NAMALWA (cell line): ENCODE measurements at regions not wholly inside any gene's neighbourhood (a gene's known extent, or its start where the extent isn't known, plus 50 kb on each side); places are given as distances from the start of the nearest gene placed in this dataset.
"Not testable (repeated sequence)": the region's sequence is repeated elsewhere in the genome, so short reads cannot be mapped to it uniquely, and the experiment has no call there.

ENCODE experiments used
- DNase-seq: peaks from one replicate; pipeline ENCODE4 v3.0.0-alpha.2; 2015; ENCODE audit warnings: low spot score

GRCh38 chr3:72080800-72081199 lies 295.9 kb upstream of the PROK2 start:
- DNase-seq = no peak

DNA sequence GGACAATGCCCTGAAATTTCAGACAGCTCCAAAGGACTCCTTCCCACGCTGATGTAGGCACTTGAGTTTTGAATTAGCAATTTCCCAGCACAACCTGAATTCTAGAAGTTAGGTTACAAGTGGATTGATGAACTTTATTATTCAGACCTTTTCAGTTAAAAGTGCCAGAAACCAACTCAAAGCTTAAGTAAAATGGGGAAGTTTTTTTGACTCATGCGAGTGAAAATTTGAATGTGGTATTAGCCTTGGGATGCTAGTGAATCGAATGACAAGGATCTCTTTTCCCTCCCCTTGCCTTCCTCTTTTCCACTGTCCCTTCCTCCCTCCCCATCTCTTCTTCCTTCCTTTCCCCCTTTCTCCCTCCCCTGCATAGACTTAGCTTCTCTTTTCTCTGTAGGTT lies 295.1 kb upstream of the PROK2 start:
- peak; percentile 16 for DNase-seq

DNA sequence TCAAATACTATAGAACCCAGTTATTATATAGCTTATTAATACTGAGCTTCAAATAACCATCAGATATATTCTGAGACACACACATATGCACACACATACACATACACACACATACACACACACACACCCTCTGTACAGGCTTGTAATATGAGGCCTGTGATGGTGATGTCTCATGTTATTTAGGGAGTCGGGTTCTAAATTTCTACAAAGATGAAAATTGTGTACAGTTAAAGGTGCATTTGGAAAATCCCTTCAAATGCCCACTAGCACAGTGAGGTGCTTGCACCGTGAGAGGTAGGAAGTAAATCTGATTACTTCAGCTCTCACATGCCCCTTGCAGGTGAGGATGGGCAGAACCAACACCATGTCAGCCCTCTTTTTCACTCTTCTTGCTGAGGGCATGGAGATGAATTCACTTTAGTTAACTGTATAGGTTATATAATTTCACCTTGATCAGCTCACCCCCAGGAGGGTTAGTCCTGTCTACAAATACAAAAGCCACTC lies 294.5 kb upstream of the PROK2 start:
- DNase-seq = no peak

- DNase-seq = peak; percentile 38
Measured at GRCh38 chr3:72078676-72079368, 293.9 kb upstream of the PROK2 start.

GRCh38 chr3:72077473-72078259 lies 292.7 kb upstream of the PROK2 start:
- peak; percentile 64 for DNase-seq

GRCh38 chr3:72075848-72076247 lies 290.9 kb upstream of the PROK2 start:
- DNase-seq = not testable (repeated sequence)

- DNase-seq = no peak
Measured at GRCh38 chr3:72071624-72072023, 286.7 kb upstream of the PROK2 start.

DNA sequence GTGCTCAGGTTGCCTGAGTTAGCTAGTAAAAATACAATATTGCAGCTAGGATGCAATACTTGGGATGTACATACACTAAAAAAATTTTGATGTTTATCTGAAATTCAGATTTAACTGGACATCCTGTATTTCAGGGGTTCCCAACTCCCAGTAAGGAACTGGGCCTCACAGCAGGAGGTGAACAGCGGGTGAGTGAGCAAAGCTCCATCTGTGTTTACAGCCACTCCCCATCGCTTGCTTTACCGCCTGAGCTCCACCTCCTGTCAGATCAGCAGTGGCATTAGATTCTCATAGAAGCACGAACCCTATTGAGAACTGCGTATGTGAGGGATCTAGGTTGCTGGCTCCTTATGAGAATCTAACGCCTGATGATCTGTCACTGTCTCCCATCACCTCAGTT lies 285.1 kb upstream of the PROK2 start:
- DNase-seq = no peak

DNA sequence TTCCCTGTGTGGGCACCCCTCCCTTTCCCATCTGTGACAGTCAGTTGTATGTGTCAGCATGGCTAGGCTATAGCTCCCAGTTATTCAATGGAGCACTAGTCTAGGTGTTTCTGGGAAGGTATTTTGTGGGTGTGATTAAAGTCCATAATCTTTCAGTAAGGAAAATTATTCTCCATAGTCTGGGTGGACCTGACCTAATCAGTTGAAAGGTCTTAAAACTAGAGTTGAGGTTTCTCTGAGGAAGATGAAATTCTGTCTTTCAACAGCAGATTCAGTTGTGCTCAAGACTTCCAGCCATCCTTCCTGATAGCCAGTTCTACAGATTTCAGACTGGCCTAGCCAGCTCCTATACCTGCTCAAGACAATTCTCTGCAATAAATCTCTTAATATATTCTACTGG lies 284.6 kb upstream of the PROK2 start:
- DNase-seq = no peak

- DNase-seq = no peak
Measured at GRCh38 chr3:72068621-72069020, 283.7 kb upstream of the PROK2 start.

DNA sequence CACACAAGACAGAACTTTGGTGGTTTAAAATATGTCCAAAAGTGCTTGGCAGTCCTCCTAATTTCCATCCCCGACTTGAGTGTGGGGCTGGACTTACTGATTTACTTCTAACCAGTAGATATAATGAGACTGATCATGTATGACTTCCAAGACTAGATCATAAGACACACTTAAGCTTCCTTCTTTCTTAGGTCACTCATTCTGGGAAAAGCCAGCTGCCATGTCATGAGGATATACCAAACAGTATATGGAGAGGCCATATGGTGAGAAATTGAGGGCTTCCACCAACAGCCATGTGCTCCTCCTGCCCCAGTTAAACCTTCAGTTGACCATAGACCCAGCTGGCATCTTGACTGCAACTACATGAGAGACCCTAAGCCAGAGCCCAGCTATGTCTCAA lies 282.8 kb upstream of the PROK2 start:
- no peak for DNase-seq

DNA sequence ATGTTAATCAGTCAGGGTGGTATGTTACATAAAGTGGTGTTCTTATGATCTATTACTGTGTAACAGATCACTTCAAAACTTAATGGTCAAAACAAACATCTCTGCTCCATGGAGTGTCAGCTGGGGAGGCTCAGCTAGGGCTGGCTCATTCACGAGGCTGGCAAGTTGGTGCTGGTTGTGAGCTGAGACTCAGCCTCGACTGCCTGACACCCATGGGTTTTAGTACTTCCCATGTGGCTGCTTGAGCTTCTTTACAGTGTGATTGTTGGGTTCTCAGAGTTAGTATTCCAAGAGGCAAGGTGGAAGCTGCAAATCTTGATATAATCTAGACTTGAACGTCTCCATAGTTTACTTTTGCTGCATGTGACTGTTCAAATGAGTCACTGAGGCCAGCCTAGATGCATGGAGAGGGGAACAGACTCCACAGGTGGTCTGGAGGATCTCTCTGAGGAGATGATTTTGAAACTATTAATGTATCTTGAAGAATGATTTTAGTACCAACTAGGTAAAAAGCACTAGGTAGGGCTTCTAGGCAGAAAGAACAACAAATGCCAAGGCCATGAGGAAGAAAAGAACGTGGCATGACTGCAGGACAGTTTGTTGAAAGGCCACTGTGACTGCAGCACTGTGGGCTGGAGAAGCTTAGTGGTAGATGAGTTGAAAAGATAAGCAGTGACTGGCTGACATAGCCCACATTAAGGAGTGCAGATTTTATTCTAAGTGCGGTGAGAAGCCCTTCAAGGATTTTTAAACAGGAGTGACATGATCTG lies 281.1 kb upstream of the PROK2 start:
- DNase-seq = no peak

DNA sequence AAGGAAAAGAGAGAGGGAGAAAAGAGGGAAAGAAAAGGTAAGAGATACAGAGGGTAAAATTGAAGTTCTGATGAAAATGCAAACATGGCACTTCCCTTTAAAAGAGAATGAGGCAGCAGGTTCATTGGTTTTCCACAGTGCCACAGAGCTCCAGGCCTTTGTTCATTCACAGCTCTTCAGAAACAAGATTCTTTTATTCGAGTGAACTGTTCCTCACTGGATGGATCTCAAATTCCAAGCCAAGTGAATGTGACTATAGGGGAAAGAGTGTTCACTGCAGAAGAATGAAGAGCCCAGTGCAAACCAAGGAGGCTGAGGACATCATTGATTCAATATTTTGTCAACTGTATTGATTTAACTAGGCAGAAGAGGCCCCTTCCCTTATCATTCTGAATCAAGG lies 280.3 kb upstream of the PROK2 start:
- no peak for DNase-seq

GRCh38 chr3:72064727-72065126 lies 279.8 kb upstream of the PROK2 start:
- not testable (repeated sequence) for DNase-seq

DNA sequence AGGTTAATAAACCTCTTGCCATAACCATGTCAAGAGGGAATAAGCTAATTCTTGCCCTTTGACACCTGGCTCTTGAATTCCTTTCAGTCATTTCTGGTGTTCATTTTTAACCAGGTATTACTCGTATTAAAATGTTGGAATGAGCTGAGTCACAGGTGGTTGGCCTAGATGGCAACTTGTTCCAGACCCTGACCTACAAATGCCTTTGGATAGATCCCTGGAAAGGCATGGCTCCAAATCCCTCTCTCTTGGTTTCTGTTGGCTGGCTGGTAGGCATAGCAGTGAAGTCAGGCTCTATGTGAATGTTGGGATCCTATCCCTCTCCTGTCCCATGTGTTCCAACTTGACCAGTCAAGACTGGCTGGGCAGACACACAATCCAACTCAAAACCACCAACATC lies 277.1 kb upstream of the PROK2 start:
- no peak for DNase-seq

DNA sequence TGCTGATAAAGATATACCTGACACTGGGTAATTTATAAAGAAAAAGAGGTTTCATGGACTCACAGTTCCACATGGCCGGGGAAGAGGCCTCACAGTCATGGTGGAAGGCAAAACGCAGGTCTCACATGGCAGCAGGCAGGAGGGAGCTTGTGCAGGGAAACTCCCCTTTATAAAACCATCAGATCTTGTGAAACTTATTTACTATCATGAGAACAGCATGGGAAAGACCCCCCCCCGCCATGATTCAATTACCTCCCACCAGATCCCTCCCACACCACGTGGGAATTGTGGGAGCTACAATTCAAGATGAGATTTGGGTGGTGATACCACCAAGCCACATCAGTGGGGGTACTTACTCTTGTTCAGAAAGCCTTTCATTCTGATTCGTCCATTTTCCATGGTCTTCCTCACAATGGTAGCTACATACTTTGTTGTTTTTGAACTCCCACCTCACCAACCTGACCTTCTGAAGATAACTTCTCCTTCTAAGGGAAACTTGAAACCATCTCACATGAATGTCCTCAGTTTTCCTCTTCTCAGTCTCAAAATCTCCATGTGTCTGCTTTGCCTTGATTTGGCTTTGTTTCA lies 275.6 kb upstream of the PROK2 start:
- DNase-seq = no peak

DNA sequence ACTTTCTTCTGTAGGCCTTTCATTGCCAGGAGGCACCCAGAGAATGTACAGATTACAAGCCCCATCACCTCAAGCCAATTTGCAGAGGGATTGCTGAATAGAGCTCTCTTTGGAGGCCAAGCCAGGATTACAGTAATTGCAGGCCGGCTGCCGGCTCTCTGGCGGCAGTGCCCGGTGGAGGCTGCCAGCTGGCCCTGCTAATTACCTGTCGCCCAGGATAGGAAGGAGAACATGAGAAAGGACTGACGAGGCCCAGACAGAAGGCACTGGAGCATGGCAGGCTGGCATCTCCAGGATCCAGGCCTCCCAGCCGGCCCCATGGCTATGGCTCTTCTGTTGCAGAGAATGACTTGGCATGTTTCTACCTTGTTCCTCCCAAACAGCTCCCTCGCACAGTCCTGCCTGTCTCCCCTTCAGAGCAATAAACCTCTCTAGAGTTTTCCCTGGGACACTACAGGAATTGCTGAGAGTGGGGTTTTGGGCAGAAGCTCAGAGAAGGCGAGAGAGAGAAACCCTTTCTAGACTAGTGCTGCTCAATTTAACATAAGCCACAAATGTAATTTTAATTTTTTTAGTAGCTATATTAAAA lies 273.6 kb upstream of the PROK2 start:
- DNase-seq = no peak

GRCh38 chr3:72055436-72055835 lies 270.5 kb upstream of the PROK2 start:
- no peak for DNase-seq

- no peak for DNase-seq
Measured at GRCh38 chr3:72054976-72055375, 270.0 kb upstream of the PROK2 start.

DNA sequence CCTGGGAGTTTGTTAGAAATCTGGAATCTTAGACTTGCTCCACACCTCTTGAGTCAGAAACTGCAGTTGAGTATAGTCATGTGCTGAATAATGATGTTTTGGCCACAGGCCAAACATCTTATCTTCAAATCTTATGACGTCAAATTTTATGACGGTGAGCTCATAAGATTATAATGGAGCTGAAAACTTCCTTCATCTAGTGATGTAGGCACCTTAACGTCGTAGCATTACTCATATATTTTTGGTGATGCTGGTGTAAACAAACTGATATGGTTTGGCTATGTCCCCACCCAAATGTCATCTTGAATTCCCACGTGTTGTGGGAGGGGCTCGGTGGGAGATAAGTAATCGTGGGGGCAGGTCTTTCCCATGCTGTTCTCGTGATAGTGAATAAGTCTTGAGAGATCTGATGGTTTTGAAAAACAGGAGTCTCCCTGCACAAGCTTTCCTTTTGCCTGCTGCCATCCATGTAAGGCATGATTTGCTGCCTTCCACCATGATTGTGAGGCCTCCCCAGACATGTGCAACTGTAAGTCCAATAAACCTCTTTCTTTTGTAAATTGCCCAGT lies 268.0 kb upstream of the PROK2 start:
- DNase-seq = no peak

DNA sequence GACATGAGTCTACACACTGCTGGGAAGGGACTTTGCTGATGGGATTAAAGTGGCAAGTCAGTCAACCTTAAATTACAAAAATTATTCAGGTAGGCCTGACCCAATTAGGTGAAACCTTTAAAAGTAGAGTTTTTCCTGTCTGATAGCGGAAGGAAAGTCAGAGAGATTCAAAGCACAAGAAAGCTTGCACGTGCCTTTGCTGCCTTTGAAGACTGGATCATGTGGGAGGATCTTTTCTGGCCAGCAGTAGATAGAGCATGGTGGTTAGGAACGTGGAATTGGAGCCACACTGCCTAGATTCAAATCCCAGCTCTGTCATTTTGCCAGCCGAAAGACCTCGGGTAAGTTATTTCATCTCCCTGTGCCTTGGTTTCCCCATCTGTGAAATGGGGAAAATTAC lies 265.8 kb upstream of the PROK2 start:
- DNase-seq = no peak
